Stomach (tissue), 8 donors: ENCODE measurements at regions not wholly inside any gene's neighbourhood (a gene's known extent, or its start where the extent isn't known, plus 50 kb on each side); places are given as distances from the start of the nearest gene placed in this dataset.

Experiments
- DNase-seq, 2 donors: peaks; one replicate each; pipeline versions ENCODE4 v3.0.0 to v3.0.0-alpha.2; 2013 to 2019
- H3K27ac ChIP-seq, 5 donors: fragments of 200-600 bp in 4 of 5; sonication (generic) in 4 of 5; one replicate each; pipeline ENCODE4 v1.5.1; 2013 to 2019; ENCODE audit warnings: mild to moderate bottlenecking in 1 of 5, moderate library complexity in 1 of 5
- H3K27me3 ChIP-seq, 3 donors: fragments of 200-600 bp; sonication (generic); one replicate each; pipeline ENCODE4 v1.5.1; 2017 to 2019; ENCODE audit warnings: mixed run types in 1 of 3
- H3K36me3 ChIP-seq, 4 donors: fragments of 200-600 bp; sonication (generic); 1 replicate in 3 of 4; 2 replicates in 1 of 4; pipeline ENCODE4 v1.5.1; 2016 to 2019
- H3K4me1 ChIP-seq, 4 donors: fragments of 200-600 bp; sonication (generic); one replicate each; pipeline ENCODE4 v1.5.1; 2016 to 2019
- H3K4me3 ChIP-seq, 4 donors: fragments of 200-600 bp; sonication (generic) in 3 of 4; one replicate each; pipeline ENCODE4 v1.5.1; 2016 to 2019; ENCODE audit warnings: mild to moderate bottlenecking in 1 of 4
- H3K9me3 ChIP-seq, 4 donors: fragments of 200-600 bp; sonication (generic); one replicate each; pipeline ENCODE4 v1.5.1; 2016 to 2019
- EP300 ChIP-seq: sonication (generic); formaldehyde crosslinking; IDR thresholded peaks from one replicate; pipeline ENCODE4 v1.6.1; 2017; ENCODE audit warnings: antibody characterized with exemption
- POLR2A ChIP-seq, 4 donors: fragments of 450-650 bp; IDR thresholded peaks; one replicate each; pipeline ENCODE4 v1.6.1; 2016; ENCODE audit warnings: antibody characterized with exemption in 4 of 4, control low read depth in 2 of 4, mild to moderate bottlenecking in 1 of 4, moderate library complexity in 1 of 4
- POLR2AphosphoS5 ChIP-seq, 3 donors: sonication (generic); formaldehyde crosslinking; IDR thresholded peaks; one replicate each; pipeline ENCODE4 v1.6.1; 2016; ENCODE audit warnings: antibody characterized with exemption in 3 of 3
- WGBS, 5 donors: extraction: QIAGEN DNeasy Blood & Tissue Kit in 3 of 5; methylation state at CpG; one replicate each; pipeline versions ENCODE4 v1.1.5 to v1.1.7; 2013 to 2018; 5-methylcytosine and 5-hydroxymethylcytosine counted together
- intact Hi-C: fragments of 100-400 bp; cut with DNase I; formaldehyde crosslinking; loops from one replicate; pipeline ENCODE4 v1.15.1; 2023; ENCODE audit warnings: low total_unique reads
- TF ChIP-seq, protein P1 (sequence below), 7 experiments: fragments of 450-650 bp in 4 of 7; fragments of 200-600 bp in 3 of 7; sonication (generic) in 3 of 7; IDR thresholded peaks; one replicate each; pipeline ENCODE4 v1.5.1; 2016 to 2019; ENCODE audit warnings: antibody characterized with exemption in 7 of 7, control low read depth in 2 of 7, mild to moderate bottlenecking in 1 of 7
- donor health status: healthy with polysubstance abuse.
- donor health status: Bipolar disorder and iron deficiency.
- donor health status: healthy.

DNA sequence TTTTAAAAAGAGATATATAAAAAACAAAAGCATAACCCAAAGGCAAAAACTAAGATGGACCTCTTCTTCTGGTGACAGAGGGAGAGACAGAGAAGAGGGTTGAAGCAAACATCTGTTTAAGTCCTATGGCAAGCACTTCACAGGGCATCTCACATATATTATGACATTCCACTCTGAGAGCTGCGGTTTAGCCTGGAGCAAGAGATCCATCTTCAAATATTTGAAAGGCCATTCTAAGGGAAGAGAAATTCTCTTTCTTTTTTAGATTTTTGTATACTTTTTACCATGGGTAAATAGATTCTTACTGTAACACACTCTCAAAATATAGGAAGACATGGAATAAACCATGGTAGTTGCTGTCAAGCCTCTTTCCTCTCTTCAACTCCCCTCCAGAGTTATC is 204.1 kb downstream of the GXYLT1 start:
- H3K36me3 ChIP-seq, result no peaks in the 10 kb centered on the region
- intact Hi-C loops, result no loop called here
- H3K9me3 ChIP-seq, result peaks cover 0 to 3% (median under 1%) of the 10 kb centered on the region in 4 donors
- H3K27ac ChIP-seq, result no peak overlapping the region
- DNase-seq, result no peak
- no peaks in the 10 kb centered on the region for H3K4me1 ChIP-seq
- 83 to 92% (median 89%) methylated on average over 1 of the region's 1 CpG for WGBS, 5 donors
- H3K27me3 ChIP-seq, result no peaks in the 10 kb centered on the region
- no peak overlapping the region for H3K4me3 ChIP-seq
- no peak for TF ChIP-seq POLR2AphosphoS5 (IDR thresholded peaks at IDR 0.05)
- no peak for TF ChIP-seq POLR2A (IDR thresholded peaks at IDR 0.05)
- TF ChIP-seq, protein P1, sequence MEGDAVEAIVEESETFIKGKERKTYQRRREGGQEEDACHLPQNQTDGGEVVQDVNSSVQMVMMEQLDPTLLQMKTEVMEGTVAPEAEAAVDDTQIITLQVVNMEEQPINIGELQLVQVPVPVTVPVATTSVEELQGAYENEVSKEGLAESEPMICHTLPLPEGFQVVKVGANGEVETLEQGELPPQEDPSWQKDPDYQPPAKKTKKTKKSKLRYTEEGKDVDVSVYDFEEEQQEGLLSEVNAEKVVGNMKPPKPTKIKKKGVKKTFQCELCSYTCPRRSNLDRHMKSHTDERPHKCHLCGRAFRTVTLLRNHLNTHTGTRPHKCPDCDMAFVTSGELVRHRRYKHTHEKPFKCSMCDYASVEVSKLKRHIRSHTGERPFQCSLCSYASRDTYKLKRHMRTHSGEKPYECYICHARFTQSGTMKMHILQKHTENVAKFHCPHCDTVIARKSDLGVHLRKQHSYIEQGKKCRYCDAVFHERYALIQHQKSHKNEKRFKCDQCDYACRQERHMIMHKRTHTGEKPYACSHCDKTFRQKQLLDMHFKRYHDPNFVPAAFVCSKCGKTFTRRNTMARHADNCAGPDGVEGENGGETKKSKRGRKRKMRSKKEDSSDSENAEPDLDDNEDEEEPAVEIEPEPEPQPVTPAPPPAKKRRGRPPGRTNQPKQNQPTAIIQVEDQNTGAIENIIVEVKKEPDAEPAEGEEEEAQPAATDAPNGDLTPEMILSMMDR (IDR thresholded peaks at IDR 0.05), result no peak
- TF ChIP-seq EP300, result no peak

DNA sequence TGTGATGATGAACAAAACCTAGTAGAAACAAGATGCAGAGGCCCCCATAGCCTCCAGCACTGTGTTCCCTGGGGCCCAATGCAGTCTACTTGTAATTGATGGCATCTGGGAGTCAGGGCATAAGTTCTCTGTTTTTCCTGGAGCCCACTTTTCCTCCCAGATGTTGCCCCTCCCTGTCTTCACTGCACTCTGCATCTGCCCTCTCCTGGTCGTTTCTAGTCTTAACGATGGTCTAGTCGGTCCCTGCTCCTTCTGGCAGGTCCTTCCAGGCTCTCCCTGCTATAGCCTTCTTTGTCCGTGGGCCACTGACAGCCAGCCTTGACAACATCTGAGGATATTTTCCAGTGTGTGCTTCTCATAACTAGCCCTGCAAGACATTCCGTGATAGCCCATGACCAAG is 208.3 kb downstream of the GXYLT1 start:
- H3K9me3 ChIP-seq, result no peaks in the 10 kb centered on the region
- TF ChIP-seq, protein P1 (IDR thresholded peaks at IDR 0.05), result no peak
- no peak for TF ChIP-seq EP300
- TF ChIP-seq POLR2AphosphoS5 (IDR thresholded peaks at IDR 0.05), result no peak
- TF ChIP-seq POLR2A (IDR thresholded peaks at IDR 0.05), result no peak
- no peaks in the 10 kb centered on the region for H3K27me3 ChIP-seq
- H3K36me3 ChIP-seq, result no peaks in the 10 kb centered on the region
- intact Hi-C loops, result no loop called here
- no peak overlapping the region for H3K4me3 ChIP-seq
- DNase-seq, result no peak
- 37 to 91% (median 64%) methylated on average over 5 of the region's 5 CpGs for WGBS, 5 donors
- H3K4me1 ChIP-seq, result peaks cover 0 to 16% (median 12%) of the 10 kb centered on the region in 4 donors
- H3K27ac ChIP-seq, result no peak overlapping the region

DNA sequence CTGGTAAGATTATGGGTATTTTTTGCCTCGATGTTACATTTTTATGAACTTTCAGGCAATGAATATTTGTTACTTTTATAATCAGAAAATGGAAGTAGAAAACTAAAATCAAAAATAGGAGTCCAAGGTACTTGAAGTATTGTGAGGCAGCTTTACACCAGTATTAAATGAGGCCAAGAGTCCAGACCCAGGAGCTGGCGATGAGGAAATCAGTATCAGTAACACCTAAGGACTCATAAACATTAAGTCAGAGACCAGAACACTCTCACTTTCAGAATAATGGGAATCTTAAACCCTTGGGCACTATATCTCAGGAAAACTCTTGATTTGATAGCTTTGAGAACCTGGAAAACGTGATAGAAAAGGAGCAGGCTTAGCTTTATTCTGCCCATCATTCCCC is 208.8 kb downstream of the GXYLT1 start:
- intact Hi-C loops, result no loop called here
- DNase-seq, result no peak
- H3K27ac ChIP-seq, result no peak overlapping the region
- no peak for TF ChIP-seq POLR2A (IDR thresholded peaks at IDR 0.05)
- TF ChIP-seq POLR2AphosphoS5 (IDR thresholded peaks at IDR 0.05), result no peak
- TF ChIP-seq, protein P1 (IDR thresholded peaks at IDR 0.05), result no peak
- no peak for TF ChIP-seq EP300
- peaks cover 0 to 20% (median 14%) of the 10 kb centered on the region in 4 donors for H3K4me1 ChIP-seq
- H3K36me3 ChIP-seq, result no peaks in the 10 kb centered on the region
- no peaks in the 10 kb centered on the region for H3K27me3 ChIP-seq
- H3K9me3 ChIP-seq, result no peaks in the 10 kb centered on the region
- H3K4me3 ChIP-seq, result no peak overlapping the region
- 64 to 94% (median 72%) methylated on average over 3 of the region's 3 CpGs for WGBS, 5 donors

DNA sequence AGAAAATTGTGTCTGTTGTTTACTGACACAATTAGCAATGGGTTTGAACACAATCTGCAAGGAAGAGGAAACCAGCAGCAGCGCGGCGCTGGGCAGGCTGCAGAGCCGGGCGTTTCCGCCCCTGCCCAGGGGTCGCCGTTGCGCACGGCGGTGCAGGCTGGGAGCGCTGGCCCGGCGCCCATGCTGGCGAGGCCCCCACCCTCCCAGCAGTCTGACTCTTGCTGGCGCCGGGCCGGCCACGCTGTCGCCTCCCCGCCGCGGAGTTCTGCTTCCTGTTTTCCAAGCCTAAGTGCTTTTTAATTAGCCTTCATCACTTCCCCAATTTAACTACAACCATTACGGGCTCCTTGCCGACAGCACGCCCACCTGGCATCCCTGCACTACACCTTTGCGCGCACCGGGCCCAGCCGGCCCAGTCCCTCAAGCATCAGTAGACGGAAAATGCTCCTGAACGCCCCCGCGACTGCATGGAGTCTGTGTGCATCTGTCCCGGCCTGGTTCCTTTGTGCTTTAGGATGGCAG is 212.1 kb downstream of the GXYLT1 start:
- H3K36me3 ChIP-seq, result no peaks in the 10 kb centered on the region
- H3K4me1 ChIP-seq, result peaks cover 0 to 28% (median 17%) of the 10 kb centered on the region in 4 donors
- DNase-seq, result peak; percentile 63 to 89
- no peak for TF ChIP-seq EP300
- no peak for TF ChIP-seq POLR2A (IDR thresholded peaks at IDR 0.05)
- no peak for TF ChIP-seq POLR2AphosphoS5 (IDR thresholded peaks at IDR 0.05)
- TF ChIP-seq, protein P1 (IDR thresholded peaks at IDR 0.05), result no peak
- peak overlapping the region; percentile 15 to 69 (median 44) for H3K27ac ChIP-seq
- H3K4me3 ChIP-seq, result peak overlapping the region; percentile 48 to 59 (median 54)
- intact Hi-C loops, result no loop called here
- H3K9me3 ChIP-seq, result no peaks in the 10 kb centered on the region
- 1 to 2% (median 1%) methylated on average over 25 to 35 of the region's 35 CpGs for WGBS, 5 donors
- no peaks in the 10 kb centered on the region for H3K27me3 ChIP-seq
